ENCODE measurements at regions not wholly inside any gene's neighbourhood (a gene's known extent, or its start where the extent isn't known, plus 50 kb on each side); places are given as distances from the start of the nearest gene placed in this dataset.

DNA sequence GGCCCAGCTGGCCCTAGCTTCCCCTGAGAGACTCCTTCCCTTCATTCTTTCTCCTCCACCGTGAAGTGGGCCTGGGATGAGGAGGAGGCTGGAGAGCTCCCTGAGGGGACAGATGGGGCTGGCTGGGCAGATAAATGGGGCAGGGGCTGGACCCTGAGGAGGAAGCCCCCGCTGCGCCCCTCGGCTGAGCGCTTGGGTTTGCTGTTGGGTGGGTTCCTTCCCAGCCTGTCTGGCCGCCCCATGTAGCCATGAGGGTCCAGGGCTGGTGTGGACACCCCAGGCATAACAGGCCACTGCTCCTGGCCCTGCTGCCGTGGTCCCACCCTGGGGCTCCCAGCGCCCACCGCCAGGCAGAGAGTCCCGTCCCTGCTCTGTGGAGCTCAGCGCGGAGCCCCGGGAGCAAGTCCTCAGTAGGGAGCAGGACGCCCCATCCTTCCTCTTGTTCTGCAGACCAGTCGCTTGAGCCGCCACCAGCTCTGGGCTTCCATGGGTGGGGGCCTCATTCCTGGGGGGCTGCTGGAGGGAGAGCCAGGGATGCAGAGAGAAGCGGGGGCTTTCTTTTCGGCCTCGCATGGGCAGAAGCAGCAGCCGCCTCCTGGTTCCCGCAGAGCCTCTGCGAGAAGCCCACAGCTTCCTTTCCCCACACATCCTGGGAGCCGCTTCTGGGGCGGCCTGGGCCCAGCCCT, 266.4 kb upstream of the TCERG1L start:
- no TSS peak for BruUV-seq (replicated peaks)
- H3K9me3 ChIP-seq: no peaks in the 10 kb centered on the region
- H3K27ac Mint-ChIP-seq (ENCODE audit: unreplicated experiment): no peak overlapping the region
- no peaks in the 10 kb centered on the region for H3K36me3 ChIP-seq (ENCODE audit: control insufficient read depth, insufficient read depth, low read length)
- H3K36me3 Mint-ChIP-seq (ENCODE audit: insufficient read depth, unreplicated experiment): no peaks in the 10 kb centered on the region
- no peaks in the 10 kb centered on the region for H3K4me1 ChIP-seq
- H3K9me3 Mint-ChIP-seq (ENCODE audit: unreplicated experiment): no peaks in the 10 kb centered on the region
- no peaks in the 10 kb centered on the region for H3K27me3 ChIP-seq (replicated peaks; ENCODE audit: control insufficient read depth, insufficient read depth, low read length)
- H3K27me3 Mint-ChIP-seq (ENCODE audit: insufficient read depth, unreplicated experiment): no peaks in the 10 kb centered on the region
- ChIA-PET POLR2A (no interaction called here), CTCF (no interaction called here)
- DNase-seq: no peak
- intact Hi-C loops (cut with micrococcal nuclease; ENCODE audit: unreplicated experiment): no loop called here
- TF ChIP-seq, protein P1, sequence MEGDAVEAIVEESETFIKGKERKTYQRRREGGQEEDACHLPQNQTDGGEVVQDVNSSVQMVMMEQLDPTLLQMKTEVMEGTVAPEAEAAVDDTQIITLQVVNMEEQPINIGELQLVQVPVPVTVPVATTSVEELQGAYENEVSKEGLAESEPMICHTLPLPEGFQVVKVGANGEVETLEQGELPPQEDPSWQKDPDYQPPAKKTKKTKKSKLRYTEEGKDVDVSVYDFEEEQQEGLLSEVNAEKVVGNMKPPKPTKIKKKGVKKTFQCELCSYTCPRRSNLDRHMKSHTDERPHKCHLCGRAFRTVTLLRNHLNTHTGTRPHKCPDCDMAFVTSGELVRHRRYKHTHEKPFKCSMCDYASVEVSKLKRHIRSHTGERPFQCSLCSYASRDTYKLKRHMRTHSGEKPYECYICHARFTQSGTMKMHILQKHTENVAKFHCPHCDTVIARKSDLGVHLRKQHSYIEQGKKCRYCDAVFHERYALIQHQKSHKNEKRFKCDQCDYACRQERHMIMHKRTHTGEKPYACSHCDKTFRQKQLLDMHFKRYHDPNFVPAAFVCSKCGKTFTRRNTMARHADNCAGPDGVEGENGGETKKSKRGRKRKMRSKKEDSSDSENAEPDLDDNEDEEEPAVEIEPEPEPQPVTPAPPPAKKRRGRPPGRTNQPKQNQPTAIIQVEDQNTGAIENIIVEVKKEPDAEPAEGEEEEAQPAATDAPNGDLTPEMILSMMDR (IDR thresholded peaks at IDR 0.05; ENCODE audit: insufficient read depth in 1 of 2, low read depth in 1 of 2, low read length in 1 of 2, severe bottlenecking in 1 of 2, unreplicated experiment in 1 of 2): no peak
- no peak overlapping the region for H3K4me3 ChIP-seq (ENCODE audit: low read depth, low read length)
- no peaks in the 10 kb centered on the region for H3K4me1 Mint-ChIP-seq (ENCODE audit: low read depth, unreplicated experiment)
- H3K4me3 Mint-ChIP-seq (ENCODE audit: unreplicated experiment): no peak overlapping the region

DNA sequence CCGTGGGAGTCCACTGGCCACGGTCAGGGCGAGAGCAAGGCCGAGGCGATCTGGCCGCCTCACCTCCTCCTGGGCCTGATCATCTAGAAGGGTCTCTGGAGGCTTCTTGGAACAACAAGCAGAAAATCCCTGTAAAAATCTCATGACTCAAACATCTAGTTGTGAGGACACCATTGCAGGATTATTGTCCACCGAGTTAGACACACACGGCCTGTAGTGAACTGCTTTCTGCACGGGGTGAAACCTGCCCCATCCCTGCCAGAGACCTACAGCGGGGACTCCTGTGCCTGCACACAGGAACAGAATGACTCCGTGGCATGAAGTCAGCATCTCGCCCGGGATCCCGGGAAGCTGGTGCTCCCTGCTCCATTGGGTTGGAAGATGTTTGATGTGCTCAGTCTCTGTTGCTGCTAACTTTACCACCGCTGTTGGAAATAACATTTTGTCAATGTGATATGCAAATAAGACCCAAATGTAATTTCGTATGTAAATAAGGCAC, 267.0 kb upstream of the TCERG1L start:
- intact Hi-C loops (cut with micrococcal nuclease; ENCODE audit: unreplicated experiment): no loop called here
- TF ChIP-seq, protein P1 (IDR thresholded peaks at IDR 0.05; ENCODE audit: insufficient read depth in 1 of 2, low read depth in 1 of 2, low read length in 1 of 2, severe bottlenecking in 1 of 2, unreplicated experiment in 1 of 2): no peak
- Mint-ChIP-seq H3K36me3 (ENCODE audit: insufficient read depth, unreplicated experiment) (no peaks in the 10 kb centered on the region), H3K9me3 (ENCODE audit: unreplicated experiment) (no peaks in the 10 kb centered on the region), H3K4me3 (ENCODE audit: unreplicated experiment) (no peak overlapping the region), H3K27ac (ENCODE audit: unreplicated experiment) (no peak overlapping the region), H3K27me3 (ENCODE audit: insufficient read depth, unreplicated experiment) (no peaks in the 10 kb centered on the region), H3K4me1 (ENCODE audit: low read depth, unreplicated experiment) (no peaks in the 10 kb centered on the region)
- Histone ChIP-seq H3K27me3 (replicated peaks; ENCODE audit: control insufficient read depth, insufficient read depth, low read length) (no peaks in the 10 kb centered on the region), H3K36me3 (ENCODE audit: control insufficient read depth, insufficient read depth, low read length) (no peaks in the 10 kb centered on the region), H3K9me3 (no peaks in the 10 kb centered on the region), H3K4me3 (ENCODE audit: low read depth, low read length) (no peak overlapping the region), H3K4me1 (no peaks in the 10 kb centered on the region)
- no peak for DNase-seq
- ChIA-PET CTCF (no interaction called here), POLR2A (no interaction called here)
- BruUV-seq (replicated peaks): no TSS peak

DNA sequence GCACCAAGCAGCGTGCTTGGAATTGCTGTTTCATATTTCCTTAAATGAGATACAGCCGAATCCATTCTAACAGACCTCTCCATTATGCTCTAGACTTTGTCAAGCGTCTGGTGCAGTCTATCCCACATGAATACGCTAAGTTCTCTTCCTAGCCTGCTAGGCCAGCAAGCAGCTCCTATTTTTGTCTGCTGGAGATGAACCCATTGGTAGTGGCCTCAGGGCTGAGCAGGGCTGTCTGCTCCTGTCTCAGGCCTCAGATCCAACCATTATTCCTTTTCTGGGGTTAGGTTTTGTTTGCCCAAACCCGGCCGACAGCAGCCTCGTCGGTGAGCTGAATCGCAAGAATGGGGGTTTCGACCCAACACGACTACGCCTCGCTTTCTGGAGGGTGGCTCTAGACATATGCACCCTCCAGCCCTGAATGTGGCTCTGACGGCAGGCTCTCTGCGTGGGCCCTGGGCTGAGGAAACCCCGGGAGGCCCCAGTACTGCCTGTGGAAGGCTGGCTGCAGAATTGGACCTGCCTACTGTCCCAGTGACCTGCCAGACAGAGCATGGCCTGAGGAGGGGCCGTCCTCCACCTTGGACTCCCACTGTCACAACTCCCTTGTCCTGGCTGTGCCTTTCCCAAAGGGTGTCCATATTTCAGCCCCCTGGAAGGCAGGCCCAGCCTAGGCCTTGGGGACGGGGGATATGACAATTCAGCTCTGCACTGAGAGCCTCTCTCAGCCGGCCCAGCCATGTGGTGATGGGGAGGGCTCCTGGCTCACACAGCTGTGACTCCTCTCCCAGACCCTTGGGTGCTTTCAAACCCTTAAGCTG, 267.9 kb upstream of the TCERG1L start:
- H3K4me3 Mint-ChIP-seq (ENCODE audit: unreplicated experiment): no peak overlapping the region
- no peaks in the 10 kb centered on the region for H3K36me3 Mint-ChIP-seq (ENCODE audit: insufficient read depth, unreplicated experiment)
- Histone ChIP-seq H3K4me1 (no peaks in the 10 kb centered on the region), H3K9me3 (no peaks in the 10 kb centered on the region), H3K4me3 (ENCODE audit: low read depth, low read length) (no peak overlapping the region), H3K27me3 (replicated peaks; ENCODE audit: control insufficient read depth, insufficient read depth, low read length) (no peaks in the 10 kb centered on the region), H3K36me3 (ENCODE audit: control insufficient read depth, insufficient read depth, low read length) (no peaks in the 10 kb centered on the region)
- H3K9me3 Mint-ChIP-seq (ENCODE audit: unreplicated experiment): no peaks in the 10 kb centered on the region
- TF ChIP-seq, protein P1 (IDR thresholded peaks at IDR 0.05; ENCODE audit: insufficient read depth in 1 of 2, low read depth in 1 of 2, low read length in 1 of 2, severe bottlenecking in 1 of 2, unreplicated experiment in 1 of 2): no peak
- H3K27me3 Mint-ChIP-seq (ENCODE audit: insufficient read depth, unreplicated experiment): no peaks in the 10 kb centered on the region
- intact Hi-C loops (cut with micrococcal nuclease; ENCODE audit: unreplicated experiment): no loop called here
- no peak for DNase-seq
- H3K4me1 Mint-ChIP-seq (ENCODE audit: low read depth, unreplicated experiment): no peaks in the 10 kb centered on the region
- BruUV-seq (replicated peaks): no TSS peak
- no peak overlapping the region for H3K27ac Mint-ChIP-seq (ENCODE audit: unreplicated experiment)
- POLR2A ChIA-PET: no interaction called here
- CTCF ChIA-PET: no interaction called here

Measured in Caco-2 (cell line).